Fibroblast of villous mesenchyme (primary cell): ENCODE measurements at regions not wholly inside any gene's neighbourhood (a gene's known extent, or its start where the extent isn't known, plus 50 kb on each side); places are given as distances from the start of the nearest gene placed in this dataset.

Source experiments
- DNase-seq: peaks from one replicate; pipeline ENCODE4 v3.0.0-alpha.2; 2010; ENCODE audit warnings: low read depth
- H3K4me3 ChIP-seq: 2 replicates; pipeline ENCODE4 v1.5.1; 2011; ENCODE audit warnings: low read depth, mild to moderate bottlenecking, low read length
- TF ChIP-seq, protein P1 (sequence below): IDR thresholded peaks from 2 replicates; pipeline ENCODE4 v1.5.1; 2012; ENCODE audit warnings: low read depth, mild to moderate bottlenecking, low read length; ENCODE audit not compliant: insufficient read depth

DNA sequence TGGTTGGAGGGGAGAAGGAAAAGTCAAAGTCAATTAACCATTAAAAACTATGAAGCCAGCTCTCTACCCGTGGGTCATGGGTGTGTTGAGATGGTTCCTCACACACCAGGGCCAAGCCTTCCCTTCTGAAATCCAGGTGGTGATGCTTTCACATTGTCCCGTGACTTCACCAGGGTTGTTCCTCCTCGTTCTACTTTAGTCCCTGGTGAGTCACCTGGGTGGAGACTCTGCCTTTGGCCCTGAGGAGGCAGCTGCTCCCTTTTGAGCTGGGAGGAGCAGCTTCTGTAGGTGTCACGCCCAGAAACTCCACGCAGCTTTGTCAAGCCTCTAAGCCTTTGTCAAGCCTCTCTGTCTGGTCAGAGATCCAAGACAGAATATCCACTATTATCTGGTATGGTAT, 348.3 kb downstream of the BMP4 start:
- DNase-seq, result no peak
- TF ChIP-seq, protein P1, sequence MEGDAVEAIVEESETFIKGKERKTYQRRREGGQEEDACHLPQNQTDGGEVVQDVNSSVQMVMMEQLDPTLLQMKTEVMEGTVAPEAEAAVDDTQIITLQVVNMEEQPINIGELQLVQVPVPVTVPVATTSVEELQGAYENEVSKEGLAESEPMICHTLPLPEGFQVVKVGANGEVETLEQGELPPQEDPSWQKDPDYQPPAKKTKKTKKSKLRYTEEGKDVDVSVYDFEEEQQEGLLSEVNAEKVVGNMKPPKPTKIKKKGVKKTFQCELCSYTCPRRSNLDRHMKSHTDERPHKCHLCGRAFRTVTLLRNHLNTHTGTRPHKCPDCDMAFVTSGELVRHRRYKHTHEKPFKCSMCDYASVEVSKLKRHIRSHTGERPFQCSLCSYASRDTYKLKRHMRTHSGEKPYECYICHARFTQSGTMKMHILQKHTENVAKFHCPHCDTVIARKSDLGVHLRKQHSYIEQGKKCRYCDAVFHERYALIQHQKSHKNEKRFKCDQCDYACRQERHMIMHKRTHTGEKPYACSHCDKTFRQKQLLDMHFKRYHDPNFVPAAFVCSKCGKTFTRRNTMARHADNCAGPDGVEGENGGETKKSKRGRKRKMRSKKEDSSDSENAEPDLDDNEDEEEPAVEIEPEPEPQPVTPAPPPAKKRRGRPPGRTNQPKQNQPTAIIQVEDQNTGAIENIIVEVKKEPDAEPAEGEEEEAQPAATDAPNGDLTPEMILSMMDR, result no peak
- no peak overlapping the region for H3K4me3 ChIP-seq

DNA sequence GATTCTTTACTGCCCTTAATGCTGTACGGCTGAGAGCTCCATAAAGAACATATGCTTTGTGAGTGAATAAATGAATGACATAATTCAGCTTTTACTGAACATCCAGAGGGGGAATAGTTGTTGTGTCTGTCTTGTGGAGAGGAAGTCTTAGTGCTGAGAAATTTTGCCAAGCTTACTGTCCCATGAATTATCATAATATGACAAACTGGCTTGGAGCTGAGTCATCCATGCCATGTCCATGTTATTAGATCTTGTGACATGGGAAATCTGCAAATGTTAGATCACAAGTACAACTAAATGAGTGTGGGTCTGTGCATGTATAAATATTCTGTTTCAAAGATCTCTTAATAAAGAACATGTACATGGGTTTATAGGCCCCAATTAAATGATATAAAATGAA, 350.4 kb downstream of the BMP4 start:
- no peak for DNase-seq
- TF ChIP-seq, protein P1, result no peak
- no peak overlapping the region for H3K4me3 ChIP-seq

DNA sequence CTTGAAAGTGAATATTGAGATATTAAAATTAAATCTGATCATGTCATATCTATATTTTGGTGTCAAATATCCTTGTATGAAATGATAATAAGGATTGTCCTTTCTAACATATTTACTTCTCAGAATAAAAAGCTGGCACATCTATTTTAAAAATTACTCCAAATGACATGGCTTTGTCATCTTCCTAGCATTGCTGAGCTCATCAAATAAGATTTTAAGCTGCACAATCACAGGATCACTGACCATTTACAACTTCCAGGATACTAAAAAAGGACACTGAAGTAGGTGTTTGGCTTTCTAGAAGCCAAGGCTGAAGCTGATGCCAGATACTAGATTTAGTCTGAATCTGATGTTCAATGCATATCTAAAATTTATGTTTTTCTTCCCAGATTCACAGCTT, 351.1 kb downstream of the BMP4 start:
- H3K4me3 ChIP-seq, result no peak overlapping the region
- no peak for DNase-seq
- TF ChIP-seq, protein P1, result no peak

DNA sequence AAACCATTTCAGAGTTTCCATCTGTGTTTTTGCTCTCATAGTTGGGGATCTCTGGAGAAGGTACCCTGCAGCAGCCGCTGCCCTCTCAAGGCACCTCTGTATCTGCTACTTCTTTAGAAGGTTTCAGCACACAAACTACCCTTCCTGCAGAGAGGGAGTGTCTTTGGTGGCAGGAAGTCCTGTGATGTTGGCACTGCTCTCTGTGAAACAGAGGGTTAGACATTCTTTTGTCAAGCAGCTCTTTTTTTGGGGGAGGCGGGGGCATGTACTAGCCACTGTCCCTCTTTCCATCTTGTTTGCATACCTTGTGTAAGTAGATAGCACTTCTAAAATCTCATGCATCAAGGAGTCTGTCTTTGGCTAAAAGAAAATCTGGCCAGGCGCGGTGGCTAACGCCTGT, 352.6 kb downstream of the BMP4 start:
- TF ChIP-seq, protein P1, result no peak
- no peak for DNase-seq

DNA sequence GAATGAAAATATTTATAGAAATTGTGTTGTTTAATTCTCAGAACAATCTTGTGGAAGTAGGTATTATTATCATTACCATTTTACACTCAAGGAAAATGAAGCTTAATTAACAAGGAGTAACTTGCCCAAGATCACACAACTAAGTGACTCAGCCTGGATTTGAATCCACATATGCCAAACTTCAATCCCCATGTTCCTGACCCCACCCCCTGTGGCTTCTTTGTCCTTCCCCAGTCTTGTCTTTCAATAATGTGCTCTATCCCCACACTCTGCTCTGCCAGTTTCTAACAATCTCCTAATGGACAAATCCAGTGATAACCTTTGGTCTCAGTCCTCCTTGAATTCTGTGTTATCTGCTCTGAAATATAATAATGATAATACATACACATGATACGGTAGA, 355.2 kb downstream of the BMP4 start:
- TF ChIP-seq, protein P1, result no peak
- DNase-seq, result no peak
- no peak overlapping the region for H3K4me3 ChIP-seq

More for the DNA sequence above, 352.6 kb downstream of the BMP4 start:
- no peak overlapping the region for H3K4me3 ChIP-seq

DNA sequence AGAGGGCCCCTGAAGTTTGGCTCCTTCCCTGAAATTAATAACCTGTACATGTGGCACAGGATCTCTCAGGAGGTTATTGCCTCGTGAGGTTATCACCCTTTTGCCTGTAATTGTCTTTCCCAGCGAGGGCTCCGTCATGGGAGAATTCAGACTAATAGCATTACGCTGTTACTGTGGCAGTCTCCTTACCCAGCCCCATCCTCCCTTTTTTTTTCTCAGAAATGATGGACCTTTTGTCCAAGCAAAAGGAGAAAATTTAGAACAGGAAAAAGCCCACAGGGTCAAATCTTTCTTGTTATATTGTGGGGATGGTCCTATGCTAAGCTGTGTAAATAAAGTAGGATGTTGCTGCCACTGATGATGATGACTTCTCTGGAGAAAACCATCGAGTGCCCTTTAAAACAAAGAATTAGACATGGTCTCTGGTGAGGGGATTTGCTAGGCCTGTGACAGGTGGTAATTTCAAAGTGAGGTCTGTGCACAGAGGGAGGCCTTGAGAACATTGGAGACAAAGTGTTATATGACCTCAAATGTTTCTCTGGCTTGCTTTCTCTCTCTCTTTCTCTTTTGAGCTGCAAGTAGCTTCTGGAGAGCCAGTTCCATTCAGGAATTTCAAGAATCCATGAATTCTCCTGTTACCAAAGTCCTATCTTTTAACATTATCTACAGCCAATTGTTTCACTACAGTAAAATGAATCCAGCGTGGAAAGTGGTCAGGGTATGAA, 357.2 kb downstream of the BMP4 start:
- DNase-seq, result no peak
- TF ChIP-seq, protein P1, result no peak
- no peak overlapping the region for H3K4me3 ChIP-seq
